ENCODE measurements at regions not wholly inside any gene's neighbourhood (a gene's known extent, or its start where the extent isn't known, plus 50 kb on each side); places are given as distances from the start of the nearest gene placed in this dataset.

- TF ChIP-seq POLR2A (IDR thresholded peaks at IDR 0.05): no peak
- TF ChIP-seq CTCF (IDR thresholded peaks at IDR 0.05): no peak
- TF ChIP-seq POLR2AphosphoS5 (IDR thresholded peaks at IDR 0.05): no peak
Observed at GRCh38 chr2:138291805-138292204, 209.8 kb upstream of the SPOPL start.
